ENCODE measurements at regions not wholly inside any gene's neighbourhood (a gene's known extent, or its start where the extent isn't known, plus 50 kb on each side); places are given as distances from the start of the nearest gene placed in this dataset.

DNA sequence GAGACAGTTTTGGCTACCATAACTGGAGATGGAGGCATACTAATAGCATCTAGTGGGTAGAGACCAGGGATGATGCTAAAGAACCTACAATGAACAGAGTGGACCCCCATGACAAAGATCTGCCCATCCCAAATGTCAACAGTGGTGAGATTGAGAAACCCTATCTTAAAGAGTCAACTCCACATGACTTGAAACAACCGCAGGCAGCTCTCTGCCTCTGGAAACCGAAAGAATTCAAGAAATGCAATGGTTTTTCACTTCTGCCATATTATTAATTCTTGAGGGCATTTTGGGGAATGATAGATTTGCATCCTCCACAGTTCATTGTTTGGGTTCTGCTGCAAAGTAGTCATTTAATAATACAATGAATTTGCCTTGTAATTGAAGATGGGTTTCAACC is 463.4 kb downstream of the MAFB start:
- Histone ChIP-seq H3K4me3 (ENCODE audit: low read depth, low read length) (no peak overlapping the region), H3K4me1 (ENCODE audit: control insufficient read depth, insufficient read depth, low read length) (no peaks in the 10 kb centered on the region), H3K36me3 (ENCODE audit: control insufficient read depth in 2 of 2, insufficient read depth in 1 of 2, low read length in 2 of 2) (no peaks in the 10 kb centered on the region), H3K27ac (ENCODE audit: extremely low read depth, low read depth, low read length) (no peak overlapping the region), H3K9me3 (ENCODE audit: control insufficient read depth, insufficient read depth, low read depth, low read length) (no peaks in the 10 kb centered on the region)
- CTCF ChIA-PET = no interaction called here
- POLR2A ChIA-PET = no interaction called here
- TF ChIP-seq ZNF596 (tag by site-specific recombination; IDR thresholded peaks at IDR 0.05) = no peak

- no peak for TF ChIP-seq ZBTB11 (tag by site-specific recombination; conservative IDR thresholded peaks at IDR 0.05; ENCODE audit: low read depth)
- no peaks in the 10 kb centered on the region for H3K36me3 ChIP-seq (ENCODE audit: control insufficient read depth in 2 of 2, insufficient read depth in 1 of 2, low read length in 2 of 2)
- ChIA-PET CTCF (no interaction called here), POLR2A (no interaction called here)
- no peaks in the 10 kb centered on the region for H3K9me3 ChIP-seq (ENCODE audit: control insufficient read depth, insufficient read depth, low read depth, low read length)
- no peak overlapping the region for H3K4me3 ChIP-seq (ENCODE audit: low read depth, low read length)
- H3K27ac ChIP-seq (ENCODE audit: extremely low read depth, low read depth, low read length) = no peak overlapping the region
- H3K4me1 ChIP-seq (ENCODE audit: control insufficient read depth, insufficient read depth, low read length) = no peaks in the 10 kb centered on the region
Measured at GRCh38 chr20:40223810-40224209, 465.2 kb downstream of the MAFB start.

GRCh38 chr20:40218971-40219370 is 470.1 kb downstream of the MAFB start:
- TF ChIP-seq ZNF423 (tag by site-specific recombination; IDR thresholded peaks at IDR 0.05) (no peak), ZFP3 (tag by site-specific recombination; IDR thresholded peaks at IDR 0.05; ENCODE audit: low read depth) (no peak)
- POLR2A ChIA-PET = no interaction called here
- Histone ChIP-seq H3K4me3 (ENCODE audit: low read depth, low read length) (no peak overlapping the region), H3K4me1 (ENCODE audit: control insufficient read depth, insufficient read depth, low read length) (no peaks in the 10 kb centered on the region), H3K36me3 (ENCODE audit: control insufficient read depth in 2 of 2, insufficient read depth in 1 of 2, low read length in 2 of 2) (no peaks in the 10 kb centered on the region), H3K9me3 (ENCODE audit: control insufficient read depth, insufficient read depth, low read depth, low read length) (no peaks in the 10 kb centered on the region), H3K27ac (ENCODE audit: extremely low read depth, low read depth, low read length) (no peak overlapping the region)
- CTCF ChIA-PET = no interaction called here

DNA sequence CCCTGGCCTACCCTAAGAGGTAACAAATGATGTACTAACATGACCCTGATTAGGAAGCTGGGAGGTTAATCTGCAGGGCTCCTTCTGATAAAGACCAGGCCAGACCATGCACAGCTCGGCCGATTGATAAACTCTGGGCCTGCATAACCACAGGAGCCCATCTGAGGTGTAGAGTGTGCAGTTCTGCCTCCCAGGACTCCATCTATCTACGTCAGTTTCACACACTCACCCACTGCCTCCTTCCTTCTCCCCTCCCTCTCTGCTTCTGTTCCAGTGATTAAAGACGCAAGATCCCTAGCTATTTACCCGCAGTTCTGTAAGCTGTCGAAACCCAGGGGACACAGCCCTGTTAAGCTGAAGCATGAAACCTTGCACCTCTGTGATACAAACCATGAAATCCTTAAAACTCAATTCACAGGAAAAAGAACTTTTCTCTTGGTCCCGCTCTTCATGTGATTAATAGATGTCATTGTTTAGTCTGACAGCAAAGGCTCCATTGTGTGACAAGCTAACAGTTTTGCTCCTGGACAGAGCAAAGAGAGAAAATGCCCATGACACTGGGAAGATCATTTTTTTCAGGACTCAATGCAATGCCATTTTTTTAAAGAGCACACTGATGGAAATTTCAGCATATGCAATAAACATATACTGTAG is 470.6 kb downstream of the MAFB start:
- Histone ChIP-seq H3K36me3 (ENCODE audit: control insufficient read depth in 2 of 2, insufficient read depth in 1 of 2, low read length in 2 of 2) (no peaks in the 10 kb centered on the region), H3K27ac (ENCODE audit: extremely low read depth, low read depth, low read length) (no peak overlapping the region), H3K4me3 (ENCODE audit: low read depth, low read length) (no peak overlapping the region), H3K9me3 (ENCODE audit: control insufficient read depth, insufficient read depth, low read depth, low read length) (no peaks in the 10 kb centered on the region), H3K4me1 (ENCODE audit: control insufficient read depth, insufficient read depth, low read length) (no peaks in the 10 kb centered on the region)
- POLR2A ChIA-PET = no interaction called here
- CTCF ChIA-PET = interaction anchor here (0.6 kb wide), 1 partner anchor 25 kb away, joined by 3 read pairs; no protein-coding TSS in a partner anchor
- TF ChIP-seq ZNF274 (IDR thresholded peaks at IDR 0.05; ENCODE audit: low read length) (no peak), ZNF274 (tag by site-specific recombination; IDR thresholded peaks at IDR 0.05; ENCODE audit: borderline replicate concordance) (no peak), KLF10 (tag by site-specific recombination; IDR thresholded peaks at IDR 0.05) (no peak), KLF7 (tag by site-specific recombination; IDR thresholded peaks at IDR 0.05; ENCODE audit: borderline replicate concordance) (no peak), ZNF354C (tag by site-specific recombination; IDR thresholded peaks at IDR 0.05; ENCODE audit: borderline replicate concordance, low read depth) (no peak), ZNF621 (tag by site-specific recombination; IDR thresholded peaks at IDR 0.05) (no peak), ZNF292 (tag by site-specific recombination; IDR thresholded peaks at IDR 0.05; ENCODE audit: borderline replicate concordance, low read depth) (no peak), PRDM1 (tag by site-specific recombination; IDR thresholded peaks at IDR 0.05) (no peak), ZNF488 (tag by site-specific recombination; IDR thresholded peaks at IDR 0.05) (no peak), ZNF768 (tag by site-specific recombination; IDR thresholded peaks at IDR 0.05) (no peak), ZNF239 (tag by site-specific recombination; IDR thresholded peaks at IDR 0.05) (no peak), BCL6B (tag by site-specific recombination; IDR thresholded peaks at IDR 0.05) (no peak)

Data from HEK293 (cell line).